ENCODE measurements at regions not wholly inside any gene's neighbourhood (a gene's known extent, or its start where the extent isn't known, plus 50 kb on each side); places are given as distances from the start of the nearest gene placed in this dataset.

- no peak for DNase-seq
Measured at GRCh38 chr11:106217456-106217855, 140.0 kb downstream of the AASDHPPT start.

GRCh38 chr11:106218106-106218505 lies 140.6 kb downstream of the AASDHPPT start:
- DNase-seq: no peak

- DNase-seq: no peak
Measured at GRCh38 chr11:106222626-106223025, 145.2 kb downstream of the AASDHPPT start.

DNA sequence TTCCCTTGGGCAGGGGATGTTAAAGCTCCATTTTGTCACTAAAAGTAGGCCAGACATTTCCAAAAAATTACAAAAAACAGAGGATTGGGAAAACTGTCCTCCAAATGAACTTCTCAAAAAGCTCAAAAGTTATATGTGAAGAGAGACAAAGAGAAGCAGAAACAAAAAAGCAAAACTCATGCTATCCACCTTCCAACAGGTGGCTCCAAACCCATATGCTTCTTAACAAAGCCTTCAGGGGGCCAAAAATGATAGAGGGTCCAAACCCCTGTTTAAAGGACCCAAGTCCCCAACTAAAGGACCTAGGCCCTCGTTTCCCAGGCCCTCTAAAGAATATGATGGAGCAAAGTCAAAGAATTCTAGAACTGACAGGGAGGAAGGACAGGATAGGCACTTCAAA lies 146.7 kb downstream of the AASDHPPT start:
- no peak for DNase-seq

- DNase-seq: no peak
Measured at GRCh38 chr11:106228996-106229395, 151.5 kb downstream of the AASDHPPT start.

DNA sequence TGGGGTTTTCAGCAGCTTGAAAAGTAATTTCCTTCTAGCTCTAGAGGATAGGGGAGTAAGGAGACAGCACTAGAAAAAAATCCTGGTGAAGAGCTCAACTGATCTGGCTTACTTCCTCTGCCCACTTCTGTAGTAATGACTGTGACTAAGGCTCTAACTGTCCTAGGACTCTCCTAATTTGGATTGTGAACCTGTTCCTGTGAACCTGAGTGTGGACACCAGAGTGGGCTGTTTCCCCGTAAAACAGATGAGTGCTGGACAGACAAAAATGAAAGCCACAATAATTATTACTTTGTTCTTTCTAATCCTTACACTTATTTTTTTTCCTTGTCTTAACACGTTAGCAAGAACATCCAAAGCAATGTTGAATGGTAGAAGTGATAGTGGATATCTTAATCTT lies 154.1 kb downstream of the AASDHPPT start:
- DNase-seq: no peak

DNA sequence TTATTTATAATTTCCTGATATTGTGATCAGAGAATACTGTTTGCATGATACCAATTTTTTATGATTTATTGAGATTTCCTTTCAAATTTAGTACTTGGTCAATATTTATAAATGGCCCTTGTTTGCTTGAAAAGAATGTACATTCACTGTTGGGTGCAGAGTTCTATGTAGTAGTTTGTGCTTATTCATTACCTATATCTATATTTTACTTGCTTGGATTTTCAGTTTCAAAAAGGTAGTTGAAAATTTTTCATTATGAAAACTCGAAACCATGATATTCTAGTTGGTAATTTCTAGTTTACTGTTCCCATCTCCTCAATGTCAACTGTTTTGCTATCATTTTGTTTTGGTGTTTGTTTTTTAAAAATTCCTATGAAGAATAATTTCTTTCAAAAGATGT lies 155.7 kb downstream of the AASDHPPT start:
- no peak for DNase-seq

DNA sequence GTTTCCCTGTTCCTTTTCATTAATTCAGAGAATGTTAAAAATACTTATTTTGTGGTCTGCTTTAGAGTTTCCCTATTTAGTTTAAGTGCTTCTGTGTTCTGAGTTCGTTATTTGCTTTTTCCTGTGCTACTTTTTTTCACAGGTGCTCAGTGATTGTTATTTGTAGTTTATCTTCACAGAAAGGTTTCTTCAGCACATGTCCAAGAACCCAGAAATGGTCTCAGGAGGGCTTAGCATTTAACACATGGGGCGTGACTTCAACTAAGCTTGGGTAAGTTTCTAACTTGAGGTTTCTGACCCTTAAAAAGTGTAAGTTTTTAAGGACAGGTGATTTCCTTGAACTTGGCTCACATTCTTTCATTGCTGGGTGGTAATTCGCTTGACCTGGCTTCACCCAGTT lies 157.3 kb downstream of the AASDHPPT start:
- no peak for DNase-seq

DNA sequence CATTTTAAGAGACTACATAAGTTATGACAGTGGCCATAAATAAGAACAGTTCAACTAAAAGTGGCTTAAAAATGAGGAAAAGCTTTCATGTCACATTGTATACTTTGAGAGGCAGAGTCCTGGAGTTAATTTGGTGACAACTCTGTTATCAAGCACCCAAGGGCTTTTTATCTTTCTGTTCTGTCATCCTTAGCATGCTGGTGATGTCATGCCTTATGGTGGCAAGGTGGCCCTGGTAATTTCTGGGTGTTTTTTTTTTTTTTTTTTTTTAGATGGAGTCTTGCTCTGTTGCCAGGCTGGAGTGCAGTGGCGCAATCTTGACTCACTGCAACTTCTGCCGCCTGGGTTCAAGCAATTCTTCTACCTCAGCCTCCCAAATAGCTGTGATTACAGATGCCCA lies 158.8 kb downstream of the AASDHPPT start:
- DNase-seq: no peak

- no peak for DNase-seq
Measured at GRCh38 chr11:106238704-106239360, 161.4 kb downstream of the AASDHPPT start.

GRCh38 chr11:106241601-106242257 lies 164.3 kb downstream of the AASDHPPT start:
- DNase-seq: no peak

- DNase-seq: no peak
Measured at GRCh38 chr11:106242718-106243415, 165.4 kb downstream of the AASDHPPT start.

GRCh38 chr11:106246495-106246894 lies 169.0 kb downstream of the AASDHPPT start:
- no peak for DNase-seq

DNA sequence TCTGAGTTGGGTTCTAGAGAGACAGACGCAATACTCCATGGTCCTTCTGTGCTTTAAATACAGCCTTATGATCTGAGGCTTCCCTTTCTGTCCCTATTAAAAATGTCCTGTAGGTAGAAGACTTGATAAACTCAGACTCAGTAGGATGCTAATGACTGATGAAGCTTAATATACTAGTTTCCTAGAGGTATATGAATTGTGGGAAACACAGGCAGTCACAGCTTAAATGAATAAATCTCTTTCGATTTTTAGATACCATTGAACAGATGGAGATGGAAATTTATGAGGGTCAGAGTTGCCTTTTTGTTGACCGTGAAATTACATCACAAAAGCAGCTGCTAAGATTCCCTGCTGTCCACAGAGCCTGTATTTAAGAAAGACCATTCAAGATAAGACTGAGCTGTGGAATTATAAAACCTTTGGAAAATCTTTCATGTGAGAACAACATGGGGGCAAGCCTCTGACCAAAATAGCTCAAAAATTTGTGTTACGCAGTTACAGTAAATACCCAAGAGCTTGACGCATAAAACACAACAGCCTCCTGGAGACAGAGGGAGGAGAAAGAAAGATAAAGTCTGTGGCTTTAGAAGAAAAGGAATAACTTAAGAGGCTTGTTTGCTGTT lies 172.3 kb downstream of the AASDHPPT start:
- no peak for DNase-seq

GRCh38 chr11:106262852-106263251 lies 185.4 kb downstream of the AASDHPPT start:
- DNase-seq: no peak

DNA sequence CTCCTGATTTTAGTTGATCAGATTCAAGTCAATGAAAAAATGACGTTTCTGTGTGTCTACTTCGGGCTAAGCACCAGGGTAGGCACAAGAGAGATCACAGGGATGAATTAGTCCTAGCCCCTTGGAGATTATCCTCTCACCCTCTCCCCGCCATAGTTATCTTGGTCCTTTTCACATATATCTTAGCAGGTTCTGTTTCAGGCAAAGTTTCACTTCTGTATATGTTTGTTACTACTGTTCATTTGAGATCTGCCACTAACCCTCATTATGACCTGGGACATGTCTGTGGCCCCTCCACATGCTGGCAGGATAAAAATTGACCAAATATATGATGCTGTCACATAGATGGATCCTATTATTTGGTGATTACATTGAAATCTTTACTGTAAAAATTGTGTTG lies 186.1 kb downstream of the AASDHPPT start:
- DNase-seq: no peak

- no peak for DNase-seq
Measured at GRCh38 chr11:106271086-106271485, 193.6 kb downstream of the AASDHPPT start.

GRCh38 chr11:106271686-106272085 lies 194.2 kb downstream of the AASDHPPT start:
- no peak for DNase-seq

DNA sequence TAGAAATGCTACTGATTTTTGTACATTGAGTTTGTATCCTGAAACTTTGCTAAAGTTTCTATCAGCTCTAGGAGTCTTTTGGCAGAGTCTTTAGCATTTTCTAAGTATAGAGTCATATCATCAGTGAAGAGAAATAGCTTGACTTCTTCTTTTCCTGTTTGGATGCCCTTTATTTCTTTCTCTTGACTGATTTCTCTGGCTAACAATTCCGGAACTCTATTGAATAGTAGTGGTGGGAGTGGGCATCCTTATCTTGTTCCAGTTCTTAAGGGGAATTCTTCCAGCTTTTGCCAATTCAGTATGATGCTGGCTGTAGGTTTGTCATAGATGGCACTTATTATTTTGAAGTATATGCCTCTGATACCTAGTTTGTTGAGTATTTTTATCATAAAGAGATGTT lies 197.7 kb downstream of the AASDHPPT start:
- DNase-seq: no peak

- DNase-seq: no peak
Measured at GRCh38 chr11:106276126-106276525, 198.7 kb downstream of the AASDHPPT start.

- DNase-seq: no peak
Measured at GRCh38 chr11:106276859-106277436, 199.5 kb downstream of the AASDHPPT start.

- DNase-seq: no peak
Measured at GRCh38 chr11:106277484-106277883, 200.0 kb downstream of the AASDHPPT start.

DNA sequence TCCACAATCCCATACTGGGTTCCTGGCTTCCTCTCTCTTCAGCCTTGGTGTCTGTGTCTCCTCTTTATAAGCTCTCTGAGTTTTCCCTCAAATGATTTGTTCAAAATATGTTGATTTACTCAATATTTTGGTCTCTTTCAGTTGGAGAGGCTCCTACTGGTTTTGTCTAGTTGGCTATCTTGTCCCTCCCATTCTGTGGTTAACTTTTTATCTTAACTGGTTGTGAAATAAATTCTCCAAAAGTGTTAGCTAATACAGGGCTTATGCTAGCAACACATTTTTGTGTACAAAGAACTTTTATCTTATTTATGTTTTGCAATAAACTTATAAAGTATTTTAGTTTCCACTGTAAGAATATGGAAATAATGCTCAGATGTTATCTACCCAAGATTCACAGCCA lies 200.9 kb downstream of the AASDHPPT start:
- no peak for DNase-seq
